ENCODE measurements at regions not wholly inside any gene's neighbourhood (a gene's known extent, or its start where the extent isn't known, plus 50 kb on each side); places are given as distances from the start of the nearest gene placed in this dataset.

DNA sequence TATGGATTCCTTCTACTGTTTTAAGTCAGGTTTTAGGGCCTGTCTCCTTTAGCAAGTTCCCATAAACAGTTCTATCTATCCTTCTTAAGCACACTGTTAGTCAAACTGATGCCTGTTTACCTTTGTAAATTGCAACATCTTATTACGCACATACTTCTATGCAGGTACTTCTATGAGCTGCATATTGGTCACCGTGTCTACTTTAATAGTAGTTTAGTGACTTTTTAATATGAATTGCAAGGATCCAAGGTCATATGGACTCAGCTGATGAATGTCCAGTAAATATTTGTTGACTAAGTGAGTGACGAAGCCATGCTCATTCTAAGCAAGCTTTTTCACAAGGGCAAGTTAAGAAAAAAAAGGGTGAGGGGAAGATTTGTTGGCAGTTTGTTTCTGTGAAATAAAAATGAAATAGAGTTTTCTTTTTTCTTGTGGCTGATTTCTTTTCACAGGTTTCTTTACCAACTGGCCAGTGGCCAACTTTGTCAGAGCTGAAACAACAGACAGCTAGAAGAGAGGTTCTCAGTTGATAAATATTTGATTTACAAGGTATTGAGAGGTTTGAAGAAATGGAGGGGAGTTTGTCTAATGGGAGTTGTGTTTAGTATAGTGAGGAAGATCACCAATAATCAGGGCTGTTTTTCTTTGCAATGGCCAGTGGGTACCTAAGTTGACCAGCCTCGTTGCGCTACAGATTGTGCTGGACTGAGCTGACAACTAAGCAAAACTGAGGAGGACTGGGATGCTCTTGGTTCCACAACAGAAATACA is 141.1 kb downstream of the SLC15A5 start:
- H3K36me3 ChIP-seq (ENCODE audit: control insufficient read depth, insufficient read depth, low read length) = no peaks in the 10 kb centered on the region
- FAIRE-seq = no peak
- DNase-seq (ENCODE audit: low read depth) = peak; percentile 87
- no peak overlapping the region for H3K4me3 ChIP-seq (ENCODE audit: low read depth, low read length)
- TF ChIP-seq, protein P1, sequence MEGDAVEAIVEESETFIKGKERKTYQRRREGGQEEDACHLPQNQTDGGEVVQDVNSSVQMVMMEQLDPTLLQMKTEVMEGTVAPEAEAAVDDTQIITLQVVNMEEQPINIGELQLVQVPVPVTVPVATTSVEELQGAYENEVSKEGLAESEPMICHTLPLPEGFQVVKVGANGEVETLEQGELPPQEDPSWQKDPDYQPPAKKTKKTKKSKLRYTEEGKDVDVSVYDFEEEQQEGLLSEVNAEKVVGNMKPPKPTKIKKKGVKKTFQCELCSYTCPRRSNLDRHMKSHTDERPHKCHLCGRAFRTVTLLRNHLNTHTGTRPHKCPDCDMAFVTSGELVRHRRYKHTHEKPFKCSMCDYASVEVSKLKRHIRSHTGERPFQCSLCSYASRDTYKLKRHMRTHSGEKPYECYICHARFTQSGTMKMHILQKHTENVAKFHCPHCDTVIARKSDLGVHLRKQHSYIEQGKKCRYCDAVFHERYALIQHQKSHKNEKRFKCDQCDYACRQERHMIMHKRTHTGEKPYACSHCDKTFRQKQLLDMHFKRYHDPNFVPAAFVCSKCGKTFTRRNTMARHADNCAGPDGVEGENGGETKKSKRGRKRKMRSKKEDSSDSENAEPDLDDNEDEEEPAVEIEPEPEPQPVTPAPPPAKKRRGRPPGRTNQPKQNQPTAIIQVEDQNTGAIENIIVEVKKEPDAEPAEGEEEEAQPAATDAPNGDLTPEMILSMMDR (IDR thresholded peaks at IDR 0.05; ENCODE audit: insufficient read depth, low read length, severe bottlenecking) = no peak
- no peaks in the 10 kb centered on the region for H3K27me3 ChIP-seq (ENCODE audit: control insufficient read depth, insufficient read depth, low read length)

DNA sequence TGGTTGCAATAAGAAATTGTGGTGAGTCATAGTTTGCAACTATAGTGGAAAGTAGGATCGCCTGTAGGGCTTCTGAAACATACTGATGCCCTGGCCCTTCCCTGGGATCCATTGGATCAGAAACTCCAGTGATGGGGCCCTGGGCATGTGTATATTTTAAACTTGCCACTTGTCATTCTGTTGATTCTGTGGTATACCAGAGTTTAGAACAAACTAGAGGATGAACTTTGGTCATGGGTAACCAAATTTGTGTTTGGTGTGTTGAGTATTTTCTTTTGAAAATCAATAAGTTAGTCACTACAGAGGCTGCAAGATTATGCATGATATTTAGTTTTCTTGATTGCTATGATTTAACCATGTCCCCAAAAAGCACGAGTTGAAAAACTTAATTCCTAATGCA is 142.2 kb downstream of the SLC15A5 start:
- TF ChIP-seq, protein P1 (IDR thresholded peaks at IDR 0.05; ENCODE audit: insufficient read depth, low read length, severe bottlenecking) = no peak
- no peaks in the 10 kb centered on the region for H3K27me3 ChIP-seq (ENCODE audit: control insufficient read depth, insufficient read depth, low read length)
- DNase-seq (ENCODE audit: low read depth) = peak; percentile 7
- no peaks in the 10 kb centered on the region for H3K36me3 ChIP-seq (ENCODE audit: control insufficient read depth, insufficient read depth, low read length)
- H3K4me3 ChIP-seq (ENCODE audit: low read depth, low read length) = no peak overlapping the region
- no peak for FAIRE-seq

DNA sequence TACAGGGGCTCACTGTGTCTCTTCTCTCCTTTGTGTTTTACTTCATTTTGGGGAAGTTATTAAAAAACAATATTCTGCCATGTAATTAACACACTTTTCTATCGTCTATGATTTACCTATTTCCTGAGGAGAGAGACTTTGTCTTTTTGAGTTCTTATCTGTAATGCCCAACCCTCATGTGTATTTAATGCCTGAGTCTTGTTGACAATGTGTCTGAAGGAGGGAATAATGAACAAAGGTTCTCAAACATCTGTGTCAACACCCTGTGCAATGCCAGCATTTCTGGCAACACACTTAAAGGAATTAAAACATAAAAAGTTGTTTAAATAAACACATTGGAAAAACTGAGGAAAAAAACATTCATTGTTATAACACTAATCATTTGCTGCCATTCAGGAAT is 147.1 kb downstream of the SLC15A5 start:
- Histone ChIP-seq H3K27me3 (ENCODE audit: control insufficient read depth, insufficient read depth, low read length) (no peaks in the 10 kb centered on the region), H3K36me3 (ENCODE audit: control insufficient read depth, insufficient read depth, low read length) (no peaks in the 10 kb centered on the region), H3K4me3 (ENCODE audit: low read depth, low read length) (no peak overlapping the region)
- TF ChIP-seq, protein P1 (IDR thresholded peaks at IDR 0.05; ENCODE audit: insufficient read depth, low read length, severe bottlenecking) = no peak
- FAIRE-seq (no peak), DNase-seq (ENCODE audit: low read depth) (no peak)

GRCh38 chr12:16121953-16122352 is 155.5 kb downstream of the SLC15A5 start:
- TF ChIP-seq, protein P1 (IDR thresholded peaks at IDR 0.05; ENCODE audit: insufficient read depth, low read length, severe bottlenecking) = no peak
- no peak for FAIRE-seq

GRCh38 chr12:16119618-16120415 is 157.7 kb downstream of the SLC15A5 start:
- no peak overlapping the region for H3K4me3 ChIP-seq (ENCODE audit: low read depth, low read length)
- FAIRE-seq = no peak
- TF ChIP-seq, protein P1 (IDR thresholded peaks at IDR 0.05; ENCODE audit: insufficient read depth, low read length, severe bottlenecking) = no peak
- H3K36me3 ChIP-seq (ENCODE audit: control insufficient read depth, insufficient read depth, low read length) = no peaks in the 10 kb centered on the region
- DNase-seq (ENCODE audit: low read depth) = peak; percentile 85
- H3K27me3 ChIP-seq (ENCODE audit: control insufficient read depth, insufficient read depth, low read length) = no peaks in the 10 kb centered on the region

More at GRCh38 chr12:16121953-16122352, 155.5 kb downstream of the SLC15A5 start:
- Histone ChIP-seq H3K27me3 (ENCODE audit: control insufficient read depth, insufficient read depth, low read length) (no peaks in the 10 kb centered on the region), H3K4me3 (ENCODE audit: low read depth, low read length) (no peak overlapping the region), H3K36me3 (ENCODE audit: control insufficient read depth, insufficient read depth, low read length) (no peaks in the 10 kb centered on the region)
- DNase-seq (ENCODE audit: low read depth) = no peak
